Neutrophil (primary cell): ENCODE measurements at regions not wholly inside any gene's neighbourhood (a gene's known extent, or its start where the extent isn't known, plus 50 kb on each side); places are given as distances from the start of the nearest gene placed in this dataset.
A peak's percentile ranks its signal among the peaks of the same experiment; 100 is the strongest.

Experiments
- H3K27ac ChIP-seq: fragments of 200-600 bp; sonication (generic); 2 replicates; pipeline ENCODE4 v1.5.1; 2016; ENCODE audit warnings: mild to moderate bottlenecking, moderate library complexity
- H3K27me3 ChIP-seq: fragments of 200-600 bp; sonication (generic); 2 replicates; pipeline ENCODE4 v1.6.0; 2016; ENCODE audit warnings: mild to moderate bottlenecking
- H3K36me3 ChIP-seq: fragments of 200-600 bp; sonication (generic); 2 replicates; pipeline ENCODE4 v1.5.1; 2017
- H3K4me1 ChIP-seq, 2 experiments: fragments of 200-600 bp in 1 of 2; sonication (generic) in 1 of 2; 1 replicate in 1 of 2; 2 replicates in 1 of 2; pipeline versions ENCODE4 v1.5.1 to v1.6.1; 2013 to 2016; ENCODE audit warnings: low read depth in 1 of 2, low read length in 1 of 2, mild to moderate bottlenecking in 1 of 2, moderate library complexity in 1 of 2; ENCODE audit not compliant: control insufficient read depth in 1 of 2, insufficient read depth in 1 of 2
- H3K4me3 ChIP-seq, 2 experiments: fragments of 200-600 bp in 1 of 2; sonication (generic) in 1 of 2; 1 replicate in 1 of 2; 2 replicates in 1 of 2; pipeline ENCODE4 v1.5.1; 2013 to 2016; ENCODE audit warnings: low read depth in 1 of 2, low read length in 1 of 2, mild to moderate bottlenecking in 1 of 2, moderate library complexity in 1 of 2
- H3K9me3 ChIP-seq: fragments of 200-600 bp; sonication (generic); 2 replicates; pipeline ENCODE4 v1.5.1; 2016
- CTCF ChIP-seq: fragments of 200-600 bp; sonication (generic); IDR thresholded peaks from 2 replicates; pipeline ENCODE4 v1.5.1; 2016; ENCODE audit warnings: antibody characterized with exemption

- Histone ChIP-seq H3K27me3 (no peaks in the 10 kb centered on the region), H3K9me3 (no peaks in the 10 kb centered on the region), H3K36me3 (no peaks in the 10 kb centered on the region), H3K27ac (no peak overlapping the region), H3K4me1 (peaks cover 6 to 7% of the 10 kb centered on the region in 2 experiments), H3K4me3 (no peak overlapping the region)
- TF ChIP-seq CTCF, result no peak
These were observed 169.0 kb downstream of the PCSK1 start for GRCh38 chr5:96264047-96264446.

- H3K4me1 ChIP-seq, result peaks cover 7 to 8% of the 10 kb centered on the region in 2 experiments
- no peaks in the 10 kb centered on the region for H3K27me3 ChIP-seq
- no peak overlapping the region for H3K4me3 ChIP-seq
- no peaks in the 10 kb centered on the region for H3K9me3 ChIP-seq
- H3K36me3 ChIP-seq, result no peaks in the 10 kb centered on the region
- no peak for TF ChIP-seq CTCF
- no peak overlapping the region for H3K27ac ChIP-seq
These were observed 170.9 kb downstream of the PCSK1 start for GRCh38 chr5:96262105-96262504.

- Histone ChIP-seq H3K27ac (no peak overlapping the region), H3K4me3 (no peak overlapping the region), H3K27me3 (no peaks in the 10 kb centered on the region), H3K9me3 (no peaks in the 10 kb centered on the region), H3K4me1 (peaks cover 7 to 8% of the 10 kb centered on the region in 2 experiments), H3K36me3 (no peaks in the 10 kb centered on the region)
- TF ChIP-seq CTCF, result no peak
These were observed 173.0 kb downstream of the PCSK1 start for GRCh38 chr5:96260009-96260408.

- no peak for TF ChIP-seq CTCF
- Histone ChIP-seq H3K4me1 (peaks cover 7 to 8% of the 10 kb centered on the region in 2 experiments), H3K4me3 (no peak overlapping the region), H3K9me3 (no peaks in the 10 kb centered on the region), H3K27ac (peak overlapping the region; percentile 62), H3K36me3 (no peaks in the 10 kb centered on the region), H3K27me3 (no peaks in the 10 kb centered on the region)
These were observed 173.8 kb downstream of the PCSK1 start for GRCh38 chr5:96259151-96259772.

- peaks cover 7 to 8% of the 10 kb centered on the region in 2 experiments for H3K4me1 ChIP-seq
These were observed 174.4 kb downstream of the PCSK1 start for GRCh38 chr5:96258692-96259091.

More at GRCh38 chr5:96258692-96259091, 174.4 kb downstream of the PCSK1 start:
- Histone ChIP-seq H3K9me3 (no peaks in the 10 kb centered on the region), H3K27ac (no peak overlapping the region), H3K4me3 (no peak overlapping the region), H3K27me3 (no peaks in the 10 kb centered on the region), H3K36me3 (no peaks in the 10 kb centered on the region)
- no peak for TF ChIP-seq CTCF
